Trophoblast cell (in vitro differentiated cells and primary cell): ENCODE measurements at regions not wholly inside any gene's neighbourhood (a gene's known extent, or its start where the extent isn't known, plus 50 kb on each side); places are given as distances from the start of the nearest gene placed in this dataset.
"Not testable (repeated sequence)": the region's sequence is repeated elsewhere in the genome, so short reads cannot be mapped to it uniquely, and the experiment has no call there.

Experiments used
- DNase-seq, 2 donors: peaks; one replicate each; pipeline ENCODE4 v3.0.0-alpha.2; 2016
- H2AFZ ChIP-seq: 2 replicates; pipeline ENCODE4 v1.6.1; 2013; ENCODE audit warnings: low read length, moderate library complexity, mild to moderate bottlenecking; ENCODE audit not compliant: insufficient read depth, poor library complexity
- H2AK5ac ChIP-seq: 2 replicates; pipeline ENCODE4 v1.6.1; 2013; ENCODE audit warnings: mild to moderate bottlenecking, low read length
- H2BK120ac ChIP-seq: 2 replicates; pipeline ENCODE4 v1.6.1; 2013; ENCODE audit warnings: low read length, mild to moderate bottlenecking, moderate library complexity; ENCODE audit not compliant: insufficient read depth, poor library complexity
- H2BK12ac ChIP-seq: 2 replicates; pipeline ENCODE4 v1.6.1; 2013; ENCODE audit warnings: mild to moderate bottlenecking, low read length, moderate library complexity
- H2BK5ac ChIP-seq: 2 replicates; pipeline ENCODE4 v1.6.1; 2013; ENCODE audit warnings: low read length, low read depth, moderate library complexity, mild to moderate bottlenecking; ENCODE audit not compliant: poor library complexity
- H3K14ac ChIP-seq: 2 replicates; pipeline ENCODE4 v1.6.1; 2013; ENCODE audit warnings: mild to moderate bottlenecking, low read length
- H3K18ac ChIP-seq: 2 replicates; pipeline ENCODE4 v1.6.1; 2013; ENCODE audit warnings: mild to moderate bottlenecking, low read length
- H3K23ac ChIP-seq: 2 replicates; pipeline ENCODE4 v1.6.1; 2013; ENCODE audit warnings: low read length
- H3K27ac ChIP-seq: 2 replicates; pipeline ENCODE4 v1.5.1; 2013; ENCODE audit warnings: low read depth, mild to moderate bottlenecking, inconsistent platforms, low read length, moderate library complexity
- H3K27me3 ChIP-seq: 2 replicates; pipeline ENCODE4 v1.6.1; 2013; ENCODE audit warnings: inconsistent platforms, mild to moderate bottlenecking, low read length, moderate library complexity; ENCODE audit not compliant: insufficient read depth
- H3K36me3 ChIP-seq, 2 experiments: 1 replicate in 1 of 2; 2 replicates in 1 of 2; pipeline ENCODE4 v1.6.1; 2013; ENCODE audit warnings: low read length in 2 of 2, mild to moderate bottlenecking in 2 of 2, moderate library complexity in 1 of 2; ENCODE audit not compliant: insufficient read depth in 2 of 2, control insufficient read depth in 1 of 2
- H3K4ac ChIP-seq: 2 replicates; pipeline ENCODE4 v1.6.1; 2013; ENCODE audit warnings: low read depth, mild to moderate bottlenecking, low read length, moderate library complexity
- H3K4me1 ChIP-seq, 2 experiments: 1 replicate in 1 of 2; 2 replicates in 1 of 2; pipeline ENCODE4 v1.6.1; 2013; ENCODE audit warnings: low read length in 2 of 2, mild to moderate bottlenecking in 2 of 2, moderate library complexity in 1 of 2; ENCODE audit not compliant: insufficient read depth in 2 of 2, control insufficient read depth in 1 of 2
- H3K4me2 ChIP-seq: 2 replicates; pipeline ENCODE4 v1.6.1; 2013; ENCODE audit warnings: inconsistent platforms, mild to moderate bottlenecking, low read length, moderate library complexity
- H3K4me3 ChIP-seq: 2 replicates; pipeline ENCODE4 v1.5.1; 2013; ENCODE audit warnings: mild to moderate bottlenecking, low read depth, low read length, inconsistent platforms
- H3K79me1 ChIP-seq: one replicate; pipeline ENCODE4 v1.6.1; 2013; ENCODE audit warnings: low read length
- H3K79me2 ChIP-seq: 2 replicates; pipeline ENCODE4 v1.6.1; 2013; ENCODE audit warnings: low read length, mild to moderate bottlenecking; ENCODE audit not compliant: control insufficient read depth, insufficient read depth, poor library complexity
- H3K9ac ChIP-seq: 2 replicates; pipeline ENCODE4 v1.6.1; 2013; ENCODE audit warnings: mild to moderate bottlenecking, low read length
- H3K9me3 ChIP-seq: 2 replicates; pipeline ENCODE4 v1.6.1; 2013; ENCODE audit warnings: low read depth, mild to moderate bottlenecking, control low read depth, inconsistent platforms, low read length; ENCODE audit not compliant: insufficient read depth
- H4K12ac ChIP-seq: 2 replicates; pipeline ENCODE4 v1.6.1; 2013; ENCODE audit warnings: low read depth, mild to moderate bottlenecking, low read length, moderate library complexity
- H4K8ac ChIP-seq: 2 replicates; pipeline ENCODE4 v1.6.1; 2013; ENCODE audit warnings: low read depth, mild to moderate bottlenecking, low read length, moderate library complexity
- H4K91ac ChIP-seq: one replicate; pipeline ENCODE4 v1.6.1; 2013; ENCODE audit warnings: low read depth, mild to moderate bottlenecking, low read length, moderate library complexity
- WGBS: extraction: QIAGEN DNeasy Blood & Tissue Kit; methylation state at CpG from one replicate; pipeline ENCODE4 v1.1.7; 2013; ENCODE audit warnings: missing lambda C conversion rate; ENCODE audit not compliant: insufficient read length, insufficient coverage; ENCODE audit errors: extremely low coverage; 5-methylcytosine and 5-hydroxymethylcytosine counted together

GRCh38 chr21:10369289-10369688 is 152.1 kb upstream of the TPTE start:
- H4K12ac ChIP-seq, H2AK5ac ChIP-seq, H4K8ac ChIP-seq, H3K4me2 ChIP-seq, H2AFZ ChIP-seq, H2BK5ac ChIP-seq, H3K27me3 ChIP-seq, H3K4me1 ChIP-seq, H3K14ac ChIP-seq, H4K91ac ChIP-seq, H2BK12ac ChIP-seq, H3K79me2 ChIP-seq, H3K4ac ChIP-seq, H3K18ac ChIP-seq, H3K79me1 ChIP-seq, H3K23ac ChIP-seq, H3K27ac ChIP-seq, H3K9ac ChIP-seq, H3K36me3 ChIP-seq, H2BK120ac ChIP-seq, DNase-seq, H3K4me3 ChIP-seq: not testable (repeated sequence)
- no CpG with 5 or more reads among the region's 1 CpG for WGBS
- peaks cover 12% of the 10 kb centered on the region for H3K9me3 ChIP-seq

GRCh38 chr21:10377758-10378157 is 143.6 kb upstream of the TPTE start:
- not testable (repeated sequence) for H3K23ac ChIP-seq, DNase-seq, H3K27ac ChIP-seq, H3K9ac ChIP-seq, H3K14ac ChIP-seq, H2BK12ac ChIP-seq, H4K8ac ChIP-seq, H3K4ac ChIP-seq, H3K36me3 ChIP-seq, H3K27me3 ChIP-seq, H2AK5ac ChIP-seq, H3K18ac ChIP-seq, H2BK5ac ChIP-seq, H4K12ac ChIP-seq, H2BK120ac ChIP-seq, H2AFZ ChIP-seq, H3K79me2 ChIP-seq, H3K4me1 ChIP-seq, H3K4me2 ChIP-seq, H3K79me1 ChIP-seq, H4K91ac ChIP-seq
- WGBS: no CpG with 5 or more reads among the region's 10 CpGs
- Histone ChIP-seq H3K9me3 (peaks cover 46% of the 10 kb centered on the region), H3K4me3 (peak overlapping the region; percentile 13)

- not testable (repeated sequence) for H2AK5ac ChIP-seq, H3K4ac ChIP-seq, H3K4me3 ChIP-seq, H2BK120ac ChIP-seq, H2AFZ ChIP-seq, H3K4me2 ChIP-seq, H3K9ac ChIP-seq, H3K14ac ChIP-seq, H3K27me3 ChIP-seq, H3K4me1 ChIP-seq, H3K23ac ChIP-seq, H3K27ac ChIP-seq, H2BK12ac ChIP-seq, H2BK5ac ChIP-seq, H3K18ac ChIP-seq, DNase-seq, H3K36me3 ChIP-seq, H4K12ac ChIP-seq, H4K8ac ChIP-seq, H3K79me1 ChIP-seq, H4K91ac ChIP-seq, H3K79me2 ChIP-seq
- no CpG with 5 or more reads among the region's 9 CpGs for WGBS
- H3K9me3 ChIP-seq: peaks cover 54% of the 10 kb centered on the region
Measured at GRCh38 chr21:10379816-10380215, 141.6 kb upstream of the TPTE start.

GRCh38 chr21:10381687-10382060 is 139.7 kb upstream of the TPTE start:
- not testable (repeated sequence) for DNase-seq, H3K79me1 ChIP-seq, H3K4me3 ChIP-seq, H2BK12ac ChIP-seq, H4K91ac ChIP-seq, H3K27ac ChIP-seq, H3K23ac ChIP-seq, H2AK5ac ChIP-seq, H3K79me2 ChIP-seq, H4K8ac ChIP-seq, H2BK120ac ChIP-seq, H3K9ac ChIP-seq, H3K18ac ChIP-seq, H3K4ac ChIP-seq, H2AFZ ChIP-seq, H2BK5ac ChIP-seq, H3K4me1 ChIP-seq, H3K36me3 ChIP-seq, H4K12ac ChIP-seq, H3K14ac ChIP-seq, H3K27me3 ChIP-seq, H3K4me2 ChIP-seq
- H3K9me3 ChIP-seq: peaks cover 63% of the 10 kb centered on the region
- WGBS: no CpG with 5 or more reads among the region's 6 CpGs
